Neural cell (in vitro differentiated cells): ENCODE measurements at regions not wholly inside any gene's neighbourhood (a gene's known extent, or its start where the extent isn't known, plus 50 kb on each side); places are given as distances from the start of the nearest gene placed in this dataset.

Experiments used
- H2AFZ ChIP-seq: fragments of 200-600, 300-800 bp; sonication (generic), shearing (Covaris generic); 2 replicates; pipeline ENCODE4 v1.6.0; 2014; ENCODE audit warnings: low read depth, mild to moderate bottlenecking, antibody characterized with exemption, low read length, moderate library complexity
- H3F3A ChIP-seq: fragments of 200-600 bp; shearing (Covaris generic); 2 replicates; pipeline ENCODE4 v1.6.1; 2016; ENCODE audit warnings: mild to moderate bottlenecking, moderate library complexity, mixed read lengths, antibody characterized with exemption, low read length; ENCODE audit not compliant: insufficient read depth, poor library complexity, severe bottlenecking
- H3K27ac ChIP-seq: fragments of 200-600, 300-800 bp; sonication (generic), shearing (Covaris generic); 2 replicates; pipeline ENCODE4 v1.5.1; 2014; ENCODE audit warnings: mild to moderate bottlenecking, low read length, moderate library complexity
- H3K27me3 ChIP-seq: fragments of 300-800, 200-600 bp; sonication (generic), shearing (Covaris generic); 2 replicates; pipeline ENCODE4 v1.6.0; 2014; ENCODE audit warnings: mild to moderate bottlenecking, low read depth, low read length, moderate library complexity; ENCODE audit not compliant: insufficient read depth
- H3K36me3 ChIP-seq: fragments of 300-800, 200-600 bp; sonication (generic), shearing (Covaris generic); 2 replicates; pipeline ENCODE4 v1.5.1; 2014; ENCODE audit warnings: mild to moderate bottlenecking, antibody characterized with exemption, low read length, moderate library complexity; ENCODE audit not compliant: insufficient read depth
- H3K4me2 ChIP-seq: fragments of 300-800, 200-600 bp; sonication (generic), shearing (Covaris generic); 2 replicates; pipeline ENCODE4 v1.6.0; 2014; ENCODE audit warnings: mild to moderate bottlenecking, low read length
- H3K4me3 ChIP-seq: fragments of 300-800, 200-600 bp; sonication (generic), shearing (Covaris generic); 2 replicates; pipeline ENCODE4 v1.5.1; 2014; ENCODE audit warnings: mild to moderate bottlenecking, low read length, moderate library complexity
- H3K79me2 ChIP-seq: fragments of 200-600 bp; shearing (Covaris generic); replicated peaks from 2 replicates; pipeline ENCODE4 v1.6.0; 2014; ENCODE audit warnings: mild to moderate bottlenecking, low read length, moderate library complexity; ENCODE audit not compliant: insufficient read depth
- H3K9ac ChIP-seq: fragments of 300-800, 200-600 bp; sonication (generic), shearing (Covaris generic); 2 replicates; pipeline ENCODE4 v1.6.1; 2016; ENCODE audit warnings: mild to moderate bottlenecking, low read length, mixed read lengths
- H3K9me2 ChIP-seq: fragments of 200-600 bp; shearing (Covaris generic); 2 replicates; pipeline ENCODE4 v1.6.1; 2016; ENCODE audit warnings: mild to moderate bottlenecking, low read length, mixed read lengths; ENCODE audit not compliant: insufficient read depth
- H3K9me3 ChIP-seq: fragments of 200-600, 300-800 bp; sonication (generic), shearing (Covaris generic); 2 replicates; pipeline ENCODE4 v1.6.1; 2016; ENCODE audit warnings: mild to moderate bottlenecking, mixed run types, low read length, moderate library complexity, mixed read lengths
- H4K20me1 ChIP-seq: fragments of 200-600 bp; shearing (Covaris generic); 2 replicates; pipeline ENCODE4 v1.6.1; 2016; ENCODE audit warnings: mild to moderate bottlenecking, mixed run types; ENCODE audit not compliant: insufficient read depth
- CTCF ChIP-seq: fragments of 450-650 bp; IDR thresholded peaks from 2 replicates; pipeline ENCODE4 v1.5.1; 2014; ENCODE audit warnings: antibody characterized with exemption, mild to moderate bottlenecking, moderate library complexity; ENCODE audit not compliant: poor library complexity, severe bottlenecking
- EP300 ChIP-seq: fragments of 450-650 bp; conservative IDR thresholded peaks from 2 replicates; pipeline ENCODE4 v1.6.1; 2014; ENCODE audit warnings: antibody characterized with exemption, mild to moderate bottlenecking, moderate library complexity; ENCODE audit not compliant: poor library complexity, severe bottlenecking
- EZH2 ChIP-seq: fragments of 200-600, 300-800 bp; shearing (Covaris generic), sonication (generic); IDR thresholded peaks from 2 replicates; pipeline ENCODE4 v1.6.1; 2014; ENCODE audit warnings: antibody characterized with exemption, low read length, borderline replicate concordance, mild to moderate bottlenecking; ENCODE audit not compliant: insufficient read depth, poor library complexity, severe bottlenecking
- MXI1 ChIP-seq: fragments of 450-650 bp; conservative IDR thresholded peaks from 2 replicates; pipeline ENCODE4 v1.6.1; 2014; ENCODE audit warnings: antibody characterized with exemption, mild to moderate bottlenecking; ENCODE audit not compliant: poor library complexity, severe bottlenecking
- POLR2AphosphoS5 ChIP-seq: IDR thresholded peaks from 2 replicates; pipeline ENCODE4 v1.6.1; 2012
- RAD21 ChIP-seq: fragments of 450-650 bp; conservative IDR thresholded peaks from 2 replicates; pipeline ENCODE4 v1.6.1; 2014; ENCODE audit warnings: antibody characterized with exemption, mild to moderate bottlenecking, moderate library complexity
- REST ChIP-seq: IDR thresholded peaks from 2 replicates; pipeline ENCODE4 v1.6.1; 2012; ENCODE audit warnings: borderline replicate concordance
- SMC3 ChIP-seq: fragments of 450-650 bp; conservative IDR thresholded peaks from 2 replicates; pipeline ENCODE4 v1.6.1; 2014; ENCODE audit warnings: antibody characterized with exemption, mild to moderate bottlenecking, moderate library complexity; ENCODE audit not compliant: poor library complexity
- TAF1 ChIP-seq: IDR thresholded peaks from 2 replicates; pipeline ENCODE4 v1.6.1; 2012; ENCODE audit warnings: low read depth

- no peak overlapping the region for H2AFZ ChIP-seq
- no peaks in the 10 kb centered on the region for H3K27me3 ChIP-seq
- H3K9ac ChIP-seq: no peak overlapping the region
- H3K36me3 ChIP-seq: no peaks in the 10 kb centered on the region
- no peaks in the 10 kb centered on the region for H3K9me2 ChIP-seq
- H3K9me3 ChIP-seq: peaks cover 5% of the 10 kb centered on the region
- no peaks in the 10 kb centered on the region for H3F3A ChIP-seq
- H3K4me3 ChIP-seq: no peak overlapping the region
- H3K79me2 ChIP-seq: no peaks in the 10 kb centered on the region
- H3K27ac ChIP-seq: no peak overlapping the region
- no peaks in the 10 kb centered on the region for H4K20me1 ChIP-seq
- no peak overlapping the region for H3K4me2 ChIP-seq
- no peak for TF ChIP-seq EP300
- TF ChIP-seq EZH2: no peak
- no peak for TF ChIP-seq REST
- TF ChIP-seq SMC3: no peak
- TF ChIP-seq POLR2AphosphoS5: no peak
- no peak for TF ChIP-seq RAD21
- TF ChIP-seq CTCF: no peak
- no peak for TF ChIP-seq TAF1
- no peak for TF ChIP-seq MXI1
Observed at GRCh38 chr4:159582685-159583084, 479.8 kb downstream of the RAPGEF2 start.

- Histone ChIP-seq H3K9me2 (no peaks in the 10 kb centered on the region), H3K27ac (no peak overlapping the region), H4K20me1 (no peaks in the 10 kb centered on the region), H3K9me3 (no peaks in the 10 kb centered on the region), H3K4me2 (no peak overlapping the region), H3K9ac (no peak overlapping the region), H3K27me3 (no peaks in the 10 kb centered on the region), H3F3A (no peaks in the 10 kb centered on the region), H3K36me3 (no peaks in the 10 kb centered on the region), H3K79me2 (no peaks in the 10 kb centered on the region), H2AFZ (no peak overlapping the region), H3K4me3 (no peak overlapping the region)
- no peak for TF ChIP-seq MXI1
- TF ChIP-seq SMC3: no peak
- TF ChIP-seq EP300: no peak
Observed at GRCh38 chr4:159592898-159593556, 490.1 kb downstream of the RAPGEF2 start.
